Adrenal gland (tissue), 5 donors: ENCODE measurements at regions not wholly inside any gene's neighbourhood (a gene's known extent, or its start where the extent isn't known, plus 50 kb on each side); places are given as distances from the start of the nearest gene placed in this dataset.

ENCODE experiments used
- CTCF ChIP-seq, 6 experiments: fragments of 450-650 bp in 4 of 6; fragments of 200-600 bp in 2 of 6; sonication (generic) in 1 of 6; IDR thresholded peaks; 1 replicate in 5 of 6; 2 replicates in 1 of 6; pipeline versions ENCODE4 v1.5.1 to v1.8.0; 2016 to 2021; ENCODE audit warnings: antibody characterized with exemption in 6 of 6, mild to moderate bottlenecking in 2 of 6, moderate library complexity in 1 of 6
- POLR2A ChIP-seq, 2 donors: fragments of 450-650 bp; IDR thresholded peaks; one replicate each; pipeline ENCODE4 v1.6.1; 2017; ENCODE audit warnings: antibody characterized with exemption in 2 of 2, mild to moderate bottlenecking in 2 of 2, moderate library complexity in 1 of 2
- donor health status: DM: no; HTN: no; CAD: no.

GRCh38 chr13:44191103-44191502 is 182.5 kb upstream of the SERP2 start:
- TF ChIP-seq POLR2A (IDR thresholded peaks at IDR 0.05) (no peak), CTCF (IDR thresholded peaks at IDR 0.05) (no peak)
